ENCODE measurements at regions not wholly inside any gene's neighbourhood (a gene's known extent, or its start where the extent isn't known, plus 50 kb on each side); places are given as distances from the start of the nearest gene placed in this dataset.

DNA sequence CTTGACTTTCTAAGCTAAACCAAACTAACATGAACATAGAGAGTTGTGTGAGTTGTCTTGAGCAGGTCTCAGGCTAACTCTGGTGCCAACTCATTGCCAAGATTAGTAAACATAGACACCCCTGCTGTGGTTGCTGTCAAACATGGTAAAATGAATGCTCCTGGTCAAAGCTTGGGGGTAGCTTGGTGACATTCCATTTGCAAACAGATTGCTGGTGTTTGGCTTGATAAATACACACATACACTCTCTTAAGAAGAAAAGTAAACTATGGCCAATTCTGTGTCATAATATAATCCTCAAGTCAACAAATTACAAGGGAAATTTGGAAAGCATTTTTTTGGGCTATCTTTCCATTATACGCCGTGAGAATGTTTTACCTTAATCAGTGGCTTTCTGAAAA, 386.4 kb upstream of the PDE3A start:
- ATAC-seq (no peak), DNase-seq (no peak)
- Histone ChIP-seq H3K27ac (no peak overlapping the region), H3K4me1 (peaks cover 0 to 10% (median 0%) of the 10 kb centered on the region in 9 donors), H3K4me3 (no peak overlapping the region), H3K27me3 (no peaks in the 10 kb centered on the region), H3K36me3 (no peaks in the 10 kb centered on the region), H3K9me3 (peaks cover 0 to 3% (median 0%) of the 10 kb centered on the region in 11 donors)
- TF ChIP-seq, protein P1, sequence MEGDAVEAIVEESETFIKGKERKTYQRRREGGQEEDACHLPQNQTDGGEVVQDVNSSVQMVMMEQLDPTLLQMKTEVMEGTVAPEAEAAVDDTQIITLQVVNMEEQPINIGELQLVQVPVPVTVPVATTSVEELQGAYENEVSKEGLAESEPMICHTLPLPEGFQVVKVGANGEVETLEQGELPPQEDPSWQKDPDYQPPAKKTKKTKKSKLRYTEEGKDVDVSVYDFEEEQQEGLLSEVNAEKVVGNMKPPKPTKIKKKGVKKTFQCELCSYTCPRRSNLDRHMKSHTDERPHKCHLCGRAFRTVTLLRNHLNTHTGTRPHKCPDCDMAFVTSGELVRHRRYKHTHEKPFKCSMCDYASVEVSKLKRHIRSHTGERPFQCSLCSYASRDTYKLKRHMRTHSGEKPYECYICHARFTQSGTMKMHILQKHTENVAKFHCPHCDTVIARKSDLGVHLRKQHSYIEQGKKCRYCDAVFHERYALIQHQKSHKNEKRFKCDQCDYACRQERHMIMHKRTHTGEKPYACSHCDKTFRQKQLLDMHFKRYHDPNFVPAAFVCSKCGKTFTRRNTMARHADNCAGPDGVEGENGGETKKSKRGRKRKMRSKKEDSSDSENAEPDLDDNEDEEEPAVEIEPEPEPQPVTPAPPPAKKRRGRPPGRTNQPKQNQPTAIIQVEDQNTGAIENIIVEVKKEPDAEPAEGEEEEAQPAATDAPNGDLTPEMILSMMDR (IDR thresholded peaks at IDR 0.05) = no peak
- intact Hi-C loops (cut with DNase I) = no loop called here
- WGBS, 2 donors = 94 to 100% methylated on average over 2 of the region's 2 CpGs

DNA sequence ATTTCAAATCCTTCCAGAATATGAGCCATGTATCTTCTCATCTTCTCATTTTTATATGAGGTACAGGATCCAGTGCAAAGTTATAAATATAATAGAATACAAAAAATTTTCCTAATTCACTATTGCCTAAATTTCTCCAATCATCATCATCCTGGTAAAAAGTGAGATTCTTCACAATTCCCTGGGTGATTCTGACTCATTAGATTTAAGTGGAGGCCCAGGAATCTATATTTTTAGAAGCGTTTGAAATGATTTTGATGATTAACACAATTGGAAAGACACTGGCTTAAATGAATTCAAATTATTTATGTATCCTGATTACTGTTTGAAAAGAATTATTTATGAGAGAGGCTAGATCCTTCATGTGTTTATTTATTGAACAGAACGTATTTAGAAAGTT, 380.3 kb upstream of the PDE3A start:
- Histone ChIP-seq H3K27ac (no peak overlapping the region), H3K36me3 (no peaks in the 10 kb centered on the region), H3K4me1 (peaks cover 0 to 12% (median 0%) of the 10 kb centered on the region in 9 donors), H3K4me3 (no peak overlapping the region), H3K27me3 (no peaks in the 10 kb centered on the region), H3K9me3 (no peaks in the 10 kb centered on the region)
- ATAC-seq (no peak), DNase-seq (no peak)
- intact Hi-C loops (cut with DNase I) = no loop called here
- TF ChIP-seq, protein P1 (IDR thresholded peaks at IDR 0.05) = no peak
- WGBS, 2 donors = 69 to 79% methylated on average over 2 of the region's 2 CpGs

DNA sequence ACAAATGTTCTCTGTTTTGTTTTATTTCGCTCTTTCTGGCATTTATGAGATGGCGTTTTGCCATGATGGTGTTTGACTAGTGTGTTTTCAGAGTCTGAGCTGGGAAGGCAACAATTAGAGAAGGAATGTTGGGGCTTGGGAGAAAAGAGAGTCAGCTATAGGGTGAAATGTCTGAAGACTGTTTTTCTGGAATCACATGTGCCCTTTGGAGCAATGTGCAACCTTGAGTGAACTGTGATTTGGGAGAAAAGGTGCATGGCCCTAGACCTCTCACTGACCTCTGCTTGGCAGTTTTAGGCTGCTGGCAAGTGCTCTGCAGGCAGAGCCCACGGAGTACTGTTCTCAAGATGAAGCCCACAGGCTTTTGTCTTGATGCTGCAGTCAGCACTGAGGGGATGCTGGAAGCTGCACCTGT, 379.9 kb upstream of the PDE3A start:
- Histone ChIP-seq H3K36me3 (no peaks in the 10 kb centered on the region), H3K27ac (no peak overlapping the region), H3K4me3 (no peak overlapping the region), H3K27me3 (no peaks in the 10 kb centered on the region), H3K4me1 (peaks cover 0 to 12% (median 0%) of the 10 kb centered on the region in 9 donors), H3K9me3 (no peaks in the 10 kb centered on the region)
- ATAC-seq (no peak), DNase-seq (no peak)
- TF ChIP-seq, protein P1 (IDR thresholded peaks at IDR 0.05) = no peak
- intact Hi-C loops (cut with DNase I) = no loop called here
- 41 to 53% methylated on average over 3 of the region's 3 CpGs for WGBS, 2 donors

DNA sequence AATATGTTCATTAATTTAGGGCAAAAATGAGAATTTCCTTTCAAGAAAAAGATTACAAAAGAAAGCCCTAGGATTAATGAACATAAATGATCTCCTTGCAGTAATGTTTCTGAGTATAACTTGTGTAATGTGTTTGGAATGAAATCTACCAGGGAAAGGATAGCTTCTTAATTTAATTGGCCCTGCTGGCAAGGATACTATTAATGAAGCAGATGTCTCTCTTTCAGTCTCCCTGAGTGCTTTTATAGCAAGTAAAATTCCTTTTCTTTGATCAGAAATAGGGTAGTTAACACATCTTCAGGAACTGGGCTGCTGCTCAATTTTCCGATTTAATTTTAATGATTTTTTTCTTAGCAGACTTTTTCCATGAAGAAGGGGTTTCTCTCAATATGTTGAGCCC, 379.4 kb upstream of the PDE3A start:
- intact Hi-C loops (cut with DNase I) = no loop called here
- 78 to 81% methylated on average over 1 of the region's 1 CpG for WGBS, 2 donors

More for the DNA sequence above, 379.4 kb upstream of the PDE3A start:
- H3K27me3 ChIP-seq = no peaks in the 10 kb centered on the region
- TF ChIP-seq, protein P1 (IDR thresholded peaks at IDR 0.05) = no peak
- DNase-seq (no peak), ATAC-seq (no peak)
- no peaks in the 10 kb centered on the region for H3K9me3 ChIP-seq
- H3K4me3 ChIP-seq = no peak overlapping the region
- H3K27ac ChIP-seq = no peak overlapping the region
- no peaks in the 10 kb centered on the region for H3K36me3 ChIP-seq
- peaks cover 0 to 12% (median 0%) of the 10 kb centered on the region in 9 donors for H3K4me1 ChIP-seq

Measured in heart right ventricle (tissue), 16 donors.